ENCODE measurements at regions not wholly inside any gene's neighbourhood (a gene's known extent, or its start where the extent isn't known, plus 50 kb on each side); places are given as distances from the start of the nearest gene placed in this dataset.
"Not testable (repeated sequence)": the region's sequence is repeated elsewhere in the genome, so short reads cannot be mapped to it uniquely, and the experiment has no call there.

- WGBS, 2 donors: 55 to 91% methylated on average over 35 to 51 of the region's 53 CpGs
- not testable (repeated sequence) for H3K9ac ChIP-seq (ENCODE audit: insufficient read depth in 1 of 2, low read length in 2 of 2)
These were observed 327.4 kb upstream of the PLGLB1 start for GRCh38 chr2:87349006-87349405.

DNA sequence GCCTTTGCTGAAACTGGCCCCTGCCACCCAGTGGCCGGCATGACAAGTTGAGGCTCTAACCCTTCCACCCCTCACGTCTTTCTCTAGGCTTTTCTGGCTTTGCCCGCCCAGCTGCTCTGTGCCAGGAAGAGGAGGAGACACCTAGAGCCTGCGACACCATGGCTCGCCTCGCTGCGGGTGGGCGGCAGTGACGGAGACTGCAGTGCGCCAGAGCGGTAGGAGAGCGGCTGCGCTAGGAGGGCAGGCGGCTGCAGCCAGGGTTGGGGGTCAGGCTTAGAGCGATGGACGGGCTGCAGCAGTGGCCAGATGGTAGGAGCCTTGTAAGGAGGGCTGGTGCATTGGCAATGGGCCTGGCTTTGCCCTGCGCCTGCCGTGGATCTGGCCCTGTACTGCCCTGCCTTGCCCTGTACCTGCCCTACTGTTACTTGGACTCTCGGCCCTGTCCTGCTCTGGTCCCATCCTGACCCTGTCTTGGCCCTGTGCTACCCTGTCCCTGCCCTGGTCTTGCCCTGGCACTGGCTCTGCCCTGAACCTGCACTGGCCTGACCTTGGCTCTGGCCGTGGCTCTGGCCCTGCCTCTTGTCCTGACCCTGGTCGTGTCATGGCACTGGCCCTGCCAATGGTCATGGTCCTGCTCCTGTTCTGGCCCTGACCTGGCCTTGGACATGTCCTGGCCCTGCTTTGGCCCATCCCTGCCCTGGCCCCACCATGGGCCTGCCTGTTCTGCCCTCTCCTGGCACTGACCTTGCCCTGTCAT lies 330.7 kb upstream of the PLGLB1 start:
- H3K4me1 ChIP-seq (ENCODE audit: control insufficient read depth in 5 of 5, insufficient read depth in 5 of 5, low read length in 5 of 5); ATAC-seq (ENCODE audit: insufficient read depth, low FRiP score); H3K36me3 ChIP-seq (ENCODE audit: control insufficient read depth in 4 of 4, insufficient read depth in 4 of 4, low read length in 4 of 4); H3K9me3 ChIP-seq (ENCODE audit: control insufficient read depth in 4 of 4, insufficient read depth in 3 of 4, low read length in 3 of 4); DNase-seq; H3K27me3 ChIP-seq (ENCODE audit: control insufficient read depth in 3 of 3, insufficient read depth in 3 of 3, low read length in 2 of 3); H3K4me3 ChIP-seq; H3K9ac ChIP-seq (ENCODE audit: insufficient read depth in 1 of 2, low read length in 2 of 2); H3K27ac ChIP-seq (ENCODE audit: low read depth in 1 of 2, low read length in 1 of 2): not testable (repeated sequence)
- 89 to 91% methylated on average over 19 of the region's 21 CpGs for WGBS, 2 donors

More at GRCh38 chr2:87349006-87349405, 327.4 kb upstream of the PLGLB1 start:
- not testable (repeated sequence) for H3K27ac ChIP-seq (ENCODE audit: low read depth in 1 of 2, low read length in 1 of 2); H3K36me3 ChIP-seq (ENCODE audit: control insufficient read depth in 4 of 4, insufficient read depth in 4 of 4, low read length in 4 of 4); DNase-seq; H3K27me3 ChIP-seq (ENCODE audit: control insufficient read depth in 3 of 3, insufficient read depth in 3 of 3, low read length in 2 of 3); ATAC-seq (ENCODE audit: insufficient read depth, low FRiP score); H3K4me1 ChIP-seq (ENCODE audit: control insufficient read depth in 5 of 5, insufficient read depth in 5 of 5, low read length in 5 of 5); H3K9me3 ChIP-seq (ENCODE audit: control insufficient read depth in 4 of 4, insufficient read depth in 3 of 4, low read length in 3 of 4)
- H3K4me3 ChIP-seq: peak overlapping the region; percentile 27

GRCh38 chr2:87353408-87353807 lies 331.8 kb upstream of the PLGLB1 start:
- not testable (repeated sequence) for H3K27ac ChIP-seq (ENCODE audit: low read depth in 1 of 2, low read length in 1 of 2); H3K9ac ChIP-seq (ENCODE audit: insufficient read depth in 1 of 2, low read length in 2 of 2); H3K4me1 ChIP-seq (ENCODE audit: control insufficient read depth in 5 of 5, insufficient read depth in 5 of 5, low read length in 5 of 5); H3K9me3 ChIP-seq (ENCODE audit: control insufficient read depth in 4 of 4, insufficient read depth in 3 of 4, low read length in 3 of 4); H3K27me3 ChIP-seq (ENCODE audit: control insufficient read depth in 3 of 3, insufficient read depth in 3 of 3, low read length in 2 of 3); H3K4me3 ChIP-seq; H3K36me3 ChIP-seq (ENCODE audit: control insufficient read depth in 4 of 4, insufficient read depth in 4 of 4, low read length in 4 of 4); ATAC-seq (ENCODE audit: insufficient read depth, low FRiP score); DNase-seq
- WGBS, 2 donors: 93 to 100% methylated on average over 4 to 6 of the region's 10 CpGs

GRCh38 chr2:87354102-87354501 lies 332.5 kb upstream of the PLGLB1 start:
- H3K9me3 ChIP-seq (ENCODE audit: control insufficient read depth in 4 of 4, insufficient read depth in 3 of 4, low read length in 3 of 4); ATAC-seq (ENCODE audit: insufficient read depth, low FRiP score); H3K4me1 ChIP-seq (ENCODE audit: control insufficient read depth in 5 of 5, insufficient read depth in 5 of 5, low read length in 5 of 5); H3K36me3 ChIP-seq (ENCODE audit: control insufficient read depth in 4 of 4, insufficient read depth in 4 of 4, low read length in 4 of 4); H3K27me3 ChIP-seq (ENCODE audit: control insufficient read depth in 3 of 3, insufficient read depth in 3 of 3, low read length in 2 of 3); H3K9ac ChIP-seq (ENCODE audit: insufficient read depth in 1 of 2, low read length in 2 of 2); DNase-seq; H3K27ac ChIP-seq (ENCODE audit: low read depth in 1 of 2, low read length in 1 of 2); H3K4me3 ChIP-seq: not testable (repeated sequence)
- 89 to 96% methylated on average over 4 to 5 of the region's 6 CpGs for WGBS, 2 donors

GRCh38 chr2:87360250-87360649 lies 338.6 kb upstream of the PLGLB1 start:
- not testable (repeated sequence) for H3K9me3 ChIP-seq (ENCODE audit: control insufficient read depth in 4 of 4, insufficient read depth in 3 of 4, low read length in 3 of 4); H3K4me1 ChIP-seq (ENCODE audit: control insufficient read depth in 5 of 5, insufficient read depth in 5 of 5, low read length in 5 of 5); H3K27ac ChIP-seq (ENCODE audit: low read depth in 1 of 2, low read length in 1 of 2); DNase-seq; H3K9ac ChIP-seq (ENCODE audit: insufficient read depth in 1 of 2, low read length in 2 of 2); H3K36me3 ChIP-seq (ENCODE audit: control insufficient read depth in 4 of 4, insufficient read depth in 4 of 4, low read length in 4 of 4); H3K27me3 ChIP-seq (ENCODE audit: control insufficient read depth in 3 of 3, insufficient read depth in 3 of 3, low read length in 2 of 3); H3K4me3 ChIP-seq; ATAC-seq (ENCODE audit: insufficient read depth, low FRiP score)

GRCh38 chr2:87360927-87361326 lies 339.3 kb upstream of the PLGLB1 start:
- H3K9ac ChIP-seq (ENCODE audit: insufficient read depth in 1 of 2, low read length in 2 of 2); H3K27ac ChIP-seq (ENCODE audit: low read depth in 1 of 2, low read length in 1 of 2); DNase-seq; ATAC-seq (ENCODE audit: insufficient read depth, low FRiP score); H3K9me3 ChIP-seq (ENCODE audit: control insufficient read depth in 4 of 4, insufficient read depth in 3 of 4, low read length in 3 of 4); H3K4me3 ChIP-seq; H3K36me3 ChIP-seq (ENCODE audit: control insufficient read depth in 4 of 4, insufficient read depth in 4 of 4, low read length in 4 of 4); H3K4me1 ChIP-seq (ENCODE audit: control insufficient read depth in 5 of 5, insufficient read depth in 5 of 5, low read length in 5 of 5); H3K27me3 ChIP-seq (ENCODE audit: control insufficient read depth in 3 of 3, insufficient read depth in 3 of 3, low read length in 2 of 3): not testable (repeated sequence)
- no CpG with 5 or more reads among the region's 2 CpGs for WGBS, 2 donors

GRCh38 chr2:87361805-87362204 lies 340.2 kb upstream of the PLGLB1 start:
- H3K9ac ChIP-seq (ENCODE audit: insufficient read depth in 1 of 2, low read length in 2 of 2); H3K4me1 ChIP-seq (ENCODE audit: control insufficient read depth in 5 of 5, insufficient read depth in 5 of 5, low read length in 5 of 5); H3K9me3 ChIP-seq (ENCODE audit: control insufficient read depth in 4 of 4, insufficient read depth in 3 of 4, low read length in 3 of 4); ATAC-seq (ENCODE audit: insufficient read depth, low FRiP score); H3K27me3 ChIP-seq (ENCODE audit: control insufficient read depth in 3 of 3, insufficient read depth in 3 of 3, low read length in 2 of 3); DNase-seq; H3K4me3 ChIP-seq; H3K27ac ChIP-seq (ENCODE audit: low read depth in 1 of 2, low read length in 1 of 2); H3K36me3 ChIP-seq (ENCODE audit: control insufficient read depth in 4 of 4, insufficient read depth in 4 of 4, low read length in 4 of 4): not testable (repeated sequence)

DNA sequence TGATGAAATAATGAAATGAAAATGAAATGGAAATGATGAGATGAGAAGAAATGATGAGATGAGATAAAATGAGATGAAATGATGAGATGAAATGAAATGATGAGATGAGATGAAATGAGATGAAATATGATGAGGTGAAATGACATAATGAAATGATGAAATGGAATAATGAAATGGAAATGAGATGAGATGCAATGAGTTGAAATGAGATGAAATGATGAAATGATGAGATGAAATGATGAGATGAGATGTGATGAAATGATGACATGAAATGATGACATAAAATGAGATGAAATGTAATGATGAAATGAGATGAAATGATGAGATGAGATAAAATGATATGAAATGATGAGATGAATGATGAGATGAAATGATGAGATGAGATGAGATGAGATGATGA lies 342.7 kb upstream of the PLGLB1 start:
- ATAC-seq (ENCODE audit: insufficient read depth, low FRiP score); H3K9me3 ChIP-seq (ENCODE audit: control insufficient read depth in 4 of 4, insufficient read depth in 3 of 4, low read length in 3 of 4); H3K9ac ChIP-seq (ENCODE audit: insufficient read depth in 1 of 2, low read length in 2 of 2); H3K4me3 ChIP-seq; H3K27me3 ChIP-seq (ENCODE audit: control insufficient read depth in 3 of 3, insufficient read depth in 3 of 3, low read length in 2 of 3); H3K36me3 ChIP-seq (ENCODE audit: control insufficient read depth in 4 of 4, insufficient read depth in 4 of 4, low read length in 4 of 4); H3K27ac ChIP-seq (ENCODE audit: low read depth in 1 of 2, low read length in 1 of 2); DNase-seq; H3K4me1 ChIP-seq (ENCODE audit: control insufficient read depth in 5 of 5, insufficient read depth in 5 of 5, low read length in 5 of 5): not testable (repeated sequence)

All from lung (tissue), 9 donors.